ENCODE measurements at regions not wholly inside any gene's neighbourhood (a gene's known extent, or its start where the extent isn't known, plus 50 kb on each side); places are given as distances from the start of the nearest gene placed in this dataset.
"Not testable (repeated sequence)": the region's sequence is repeated elsewhere in the genome, so short reads cannot be mapped to it uniquely, and the experiment has no call there.

DNA sequence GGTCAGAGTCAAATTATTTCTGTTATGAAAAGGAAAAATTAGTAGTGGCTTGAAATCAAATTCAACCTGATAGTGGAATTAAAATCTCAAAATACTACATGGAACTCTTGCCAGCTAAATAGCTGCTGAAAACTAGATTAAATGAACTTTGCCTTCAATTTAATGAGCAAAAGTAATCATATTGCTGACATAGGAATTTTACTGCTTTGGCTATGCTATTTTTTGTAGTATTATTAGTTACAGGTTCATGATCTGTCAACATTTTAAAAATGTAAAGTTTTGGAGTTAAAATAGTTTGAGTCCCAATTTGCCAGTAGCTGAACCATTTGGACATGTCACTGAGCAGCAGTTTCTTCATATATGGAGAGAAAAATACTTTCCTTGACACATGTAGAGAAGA lies 81.4 kb downstream of the RERGL start:
- DNase-seq (ENCODE audit: low read depth in 3 of 3, low spot score in 2 of 3) = no peak

DNA sequence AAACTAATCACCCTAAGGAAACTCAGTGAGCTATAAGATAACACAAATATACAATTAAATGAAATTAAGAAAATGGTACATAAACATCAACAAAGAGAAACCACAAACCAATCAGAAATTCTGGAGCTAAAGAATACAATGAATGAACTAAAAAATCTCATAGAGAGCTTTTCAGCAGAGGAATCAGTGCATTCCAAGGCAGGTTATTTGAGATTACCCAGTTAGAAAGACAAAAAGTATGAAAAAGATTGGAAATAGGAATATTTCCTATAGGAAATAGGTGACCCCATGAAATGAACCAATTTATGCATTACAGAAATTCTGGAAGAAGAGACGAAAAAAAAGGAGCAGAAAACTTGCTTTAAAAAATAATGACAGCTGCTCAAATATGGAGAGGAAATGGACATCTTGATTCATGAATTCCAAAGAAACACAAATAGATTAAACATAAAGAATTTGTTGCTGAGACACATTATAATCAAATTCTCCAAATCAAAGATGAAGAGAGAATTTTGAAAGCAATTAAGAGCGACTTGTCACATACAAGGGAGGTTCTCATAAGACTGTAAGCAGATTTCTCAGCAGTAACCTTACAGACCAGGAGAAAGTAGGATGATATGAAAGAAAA lies 90.7 kb downstream of the RERGL start:
- DNase-seq (ENCODE audit: low read depth in 3 of 3, low spot score in 2 of 3) = no peak

DNA sequence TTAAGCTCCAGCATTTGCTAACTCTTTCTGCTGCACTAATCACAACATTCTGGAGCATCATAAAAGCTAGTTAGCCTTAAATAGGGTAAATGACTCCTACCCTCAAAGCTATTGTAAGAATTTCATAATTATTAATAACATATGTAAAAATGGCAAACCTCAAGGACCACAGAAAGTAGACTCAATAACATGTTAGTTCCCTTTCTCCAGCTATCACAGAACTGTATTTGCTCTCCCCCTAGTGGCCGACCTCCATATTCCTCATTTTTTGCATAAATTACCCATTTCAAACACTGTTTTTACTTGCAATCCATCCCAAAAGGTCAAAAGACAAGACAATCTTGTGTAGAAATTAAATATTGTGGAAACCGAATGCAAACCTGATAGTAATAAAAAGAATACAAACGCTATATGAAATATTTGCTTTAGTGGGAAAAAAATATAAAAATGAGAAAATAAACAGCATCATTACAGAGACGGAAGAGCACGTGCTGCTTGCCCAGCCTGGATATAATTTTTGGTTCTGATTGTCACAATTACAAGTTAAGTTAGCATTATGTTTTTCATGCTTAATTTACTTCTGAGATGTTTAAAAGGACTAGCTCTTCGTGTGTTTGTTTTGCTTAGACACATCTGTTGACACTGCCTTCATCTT lies 97.9 kb downstream of the RERGL start:
- DNase-seq (ENCODE audit: low read depth in 3 of 3, low spot score in 2 of 3) = peak in 2 of 3 donors; percentile 10

DNA sequence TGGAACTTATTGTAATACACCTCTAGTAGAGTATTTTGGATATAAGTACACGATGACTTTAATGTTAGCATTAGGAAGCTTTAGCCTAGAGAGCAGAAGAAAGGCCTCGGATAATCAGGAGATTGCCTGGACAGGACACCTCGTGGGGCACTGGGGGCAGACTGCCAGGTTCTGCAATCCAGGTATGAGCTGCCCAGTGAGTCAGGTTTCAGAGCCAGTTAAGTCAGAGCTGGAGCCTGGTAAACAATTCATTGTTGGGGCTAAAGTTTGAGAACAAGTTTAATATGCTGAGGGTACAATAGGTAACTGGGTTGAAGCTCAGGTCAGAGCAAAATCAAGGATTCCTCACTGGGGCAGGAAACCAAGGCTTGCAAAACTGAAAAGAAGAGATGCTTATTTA lies 107.4 kb downstream of the RERGL start:
- DNase-seq (ENCODE audit: low read depth in 3 of 3, low spot score in 2 of 3) = no peak

DNA sequence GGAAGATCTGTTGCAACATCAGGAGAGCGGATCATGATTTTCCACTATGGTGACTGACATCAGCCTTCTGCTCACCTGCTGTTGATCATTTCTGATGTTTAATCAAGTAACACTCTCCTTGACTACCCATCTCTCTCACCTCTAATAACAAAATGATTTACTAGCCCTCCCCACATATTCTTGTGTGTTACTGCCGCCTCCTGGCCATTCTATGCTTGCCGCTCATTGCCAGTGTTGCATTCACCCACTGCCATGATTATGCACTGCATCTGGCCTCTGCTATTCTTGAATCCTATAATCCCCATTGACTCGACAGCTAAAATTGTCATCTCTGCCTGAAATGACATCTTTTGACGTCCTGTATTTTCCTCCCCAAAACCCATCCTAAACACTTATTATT lies 113.8 kb downstream of the RERGL start:
- DNase-seq (ENCODE audit: low read depth in 3 of 3, low spot score in 2 of 3) = no peak

DNA sequence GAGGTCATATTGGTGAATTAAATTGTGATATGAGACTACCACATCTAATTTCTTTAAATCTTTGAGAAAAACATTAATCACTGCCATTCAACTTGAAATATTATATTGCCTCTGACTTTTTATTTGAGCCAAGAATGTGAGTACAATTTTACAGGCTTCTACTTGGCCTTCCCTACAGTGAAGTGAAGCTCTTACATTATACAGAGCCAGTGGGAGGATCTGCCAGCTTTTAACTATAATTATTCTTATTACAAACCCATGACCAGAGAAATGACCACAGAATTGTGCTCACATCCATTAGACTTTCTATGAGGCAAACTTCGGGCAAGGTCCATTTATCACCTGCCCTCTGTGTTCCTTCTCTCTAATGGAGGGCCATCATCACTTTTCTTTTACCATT lies 114.2 kb downstream of the RERGL start:
- DNase-seq (ENCODE audit: low read depth in 3 of 3, low spot score in 2 of 3) = no peak

DNA sequence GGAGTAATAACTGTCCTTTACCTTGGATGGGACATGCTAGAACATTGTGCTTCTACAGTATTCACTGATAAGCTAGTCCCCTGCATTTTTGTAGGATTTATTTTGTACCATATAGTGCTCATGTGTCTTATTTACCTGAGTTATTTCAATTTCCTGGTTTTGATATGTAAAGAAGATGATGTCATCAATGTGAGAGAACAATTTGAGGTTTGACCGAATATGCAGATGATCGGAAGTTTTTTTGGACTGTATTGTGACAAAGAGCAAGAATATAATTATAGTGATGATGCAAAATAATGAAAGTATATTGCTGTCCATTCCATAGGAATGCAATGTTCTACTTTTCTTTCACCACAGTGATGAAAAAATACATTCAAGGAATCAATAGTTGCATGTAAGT lies 114.8 kb downstream of the RERGL start:
- DNase-seq (ENCODE audit: low read depth in 3 of 3, low spot score in 2 of 3) = no peak

DNA sequence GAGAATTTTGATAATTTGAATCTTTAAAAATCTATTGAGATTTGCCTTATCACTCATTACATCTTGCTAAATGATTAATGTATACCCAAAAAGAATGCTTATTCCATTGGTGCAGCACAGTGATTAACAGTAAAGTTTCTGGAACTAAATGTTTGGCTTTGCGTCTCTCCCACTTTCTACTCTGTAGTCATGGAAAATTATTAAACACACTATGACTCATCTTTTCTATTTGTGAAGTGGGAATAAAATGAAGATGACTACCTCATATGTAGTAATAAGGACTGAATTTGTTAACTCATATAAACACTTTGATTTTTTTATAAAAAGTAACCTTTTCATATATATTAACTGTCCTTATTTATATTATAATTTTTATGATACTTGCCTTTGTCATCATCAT lies 118.1 kb downstream of the RERGL start:
- no peak for DNase-seq (ENCODE audit: low read depth in 3 of 3, low spot score in 2 of 3)

DNA sequence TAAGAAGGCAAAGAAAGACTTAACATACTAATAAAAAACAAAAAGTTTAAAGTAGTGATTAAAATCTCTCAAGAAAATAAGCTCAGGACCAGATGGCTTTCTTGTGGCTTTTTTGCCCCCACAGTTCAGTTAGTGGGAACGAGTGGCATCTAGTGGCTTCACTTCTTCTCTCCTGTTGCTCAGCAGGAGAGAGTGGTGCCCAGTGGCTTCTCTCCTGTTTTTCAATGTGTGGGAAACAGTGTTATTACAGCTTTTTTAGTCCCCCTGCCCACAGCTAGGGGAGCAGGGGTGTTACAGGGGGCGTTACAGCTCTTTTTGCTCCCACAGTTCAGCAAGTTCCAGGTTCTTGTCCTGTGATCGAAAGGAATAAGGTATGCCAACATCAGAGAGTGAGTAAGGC lies 135.2 kb downstream of the RERGL start:
- no peak for DNase-seq (ENCODE audit: low read depth in 3 of 3, low spot score in 2 of 3)

DNA sequence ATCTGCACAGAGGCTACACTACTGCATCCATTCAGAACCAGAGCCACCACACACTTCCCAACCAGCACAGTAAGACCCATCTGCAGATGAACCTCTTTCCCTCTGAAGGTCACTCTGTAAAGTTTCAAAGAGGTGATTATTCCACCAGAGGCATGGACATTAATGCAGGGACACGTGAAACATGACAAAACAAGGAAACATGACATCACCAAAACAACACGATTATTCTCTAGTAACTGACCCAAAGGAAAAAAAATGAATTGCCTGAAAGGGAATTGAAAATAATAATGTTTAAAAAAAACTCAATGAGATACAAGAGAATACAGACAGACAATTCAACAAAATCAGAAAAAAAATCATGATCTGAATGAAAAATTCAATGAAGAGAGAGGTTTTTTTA lies 139.1 kb downstream of the RERGL start:
- no peak for DNase-seq (ENCODE audit: low read depth in 3 of 3, low spot score in 2 of 3)

DNA sequence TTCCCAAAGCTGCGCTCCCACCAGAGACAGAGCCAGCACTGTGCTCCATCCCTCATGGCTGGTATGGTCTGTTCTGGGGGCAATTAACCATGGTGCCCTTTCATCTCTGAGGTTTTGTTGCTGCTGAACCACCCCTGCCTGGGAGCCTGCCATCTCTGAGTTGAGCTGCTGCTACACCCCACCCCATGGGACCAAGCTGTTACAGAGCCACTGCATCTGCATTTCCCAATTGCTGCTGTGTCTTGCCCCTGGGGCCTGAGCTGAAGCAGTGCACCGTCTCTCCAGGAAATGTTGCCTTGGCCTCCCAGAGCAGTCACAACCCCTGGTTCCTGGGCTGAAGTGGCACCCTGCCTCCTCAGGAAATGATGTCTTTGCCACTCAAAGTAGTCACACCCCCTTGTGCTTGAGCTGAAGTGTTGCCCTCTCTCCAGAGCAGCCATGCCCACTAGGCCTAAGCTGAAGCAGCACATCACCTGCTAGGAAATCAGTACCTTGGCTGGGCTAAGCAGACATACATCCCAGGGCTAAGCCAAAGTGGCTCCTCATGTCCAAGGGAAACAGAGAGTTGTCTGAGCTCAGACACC lies 140.3 kb downstream of the RERGL start:
- no peak for DNase-seq (ENCODE audit: low read depth in 3 of 3, low spot score in 2 of 3)

DNA sequence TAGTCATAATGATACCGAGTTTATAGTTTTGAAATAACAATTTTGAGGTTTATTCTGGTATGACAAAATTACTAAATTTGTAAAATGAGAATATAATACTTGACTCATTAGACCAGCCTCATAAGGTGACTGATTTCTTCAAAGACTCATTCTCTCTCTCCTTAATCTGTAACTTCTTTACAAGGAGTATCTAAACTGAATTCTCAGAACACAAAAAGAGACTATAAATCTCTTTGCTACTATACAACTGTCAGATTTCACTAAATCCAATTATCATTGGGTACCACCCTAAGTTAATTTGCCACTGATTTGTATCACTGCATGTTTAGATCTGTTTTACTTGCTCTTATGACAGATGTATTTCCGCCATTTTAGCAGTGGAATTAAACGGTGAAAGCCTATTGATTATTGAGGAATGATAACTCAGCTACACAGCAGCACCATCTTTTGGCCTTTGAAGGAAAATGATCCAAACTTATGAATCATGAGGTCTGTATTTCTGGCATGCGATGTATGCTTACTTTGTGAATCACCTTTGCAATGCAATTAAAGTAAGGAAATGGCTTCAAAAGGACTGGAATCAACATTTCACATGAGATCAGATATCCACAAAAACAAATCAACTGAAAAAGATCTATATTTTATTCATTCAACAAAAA lies 161.2 kb downstream of the RERGL start:
- no peak for DNase-seq (ENCODE audit: low read depth in 3 of 3, low spot score in 2 of 3)

DNA sequence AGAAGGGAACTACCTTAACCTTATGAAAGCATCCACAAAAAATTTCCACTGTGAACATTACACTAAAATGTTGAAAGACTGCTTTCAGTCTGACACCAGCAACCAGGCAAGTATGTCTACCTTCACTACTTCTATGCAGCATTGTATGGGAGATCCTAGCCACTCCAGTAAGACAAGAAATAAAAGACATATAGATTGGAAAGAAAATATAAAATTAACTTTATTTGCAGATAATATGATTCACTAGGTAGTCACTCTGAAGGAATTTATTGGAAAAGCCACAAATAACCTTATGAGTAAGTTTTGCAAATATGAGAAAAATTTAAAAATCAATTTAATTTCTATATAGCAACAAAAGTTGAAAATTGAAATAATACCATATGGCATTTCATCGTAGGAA lies 172.0 kb downstream of the RERGL start:
- DNase-seq (ENCODE audit: low read depth in 3 of 3, low spot score in 2 of 3) = no peak

DNA sequence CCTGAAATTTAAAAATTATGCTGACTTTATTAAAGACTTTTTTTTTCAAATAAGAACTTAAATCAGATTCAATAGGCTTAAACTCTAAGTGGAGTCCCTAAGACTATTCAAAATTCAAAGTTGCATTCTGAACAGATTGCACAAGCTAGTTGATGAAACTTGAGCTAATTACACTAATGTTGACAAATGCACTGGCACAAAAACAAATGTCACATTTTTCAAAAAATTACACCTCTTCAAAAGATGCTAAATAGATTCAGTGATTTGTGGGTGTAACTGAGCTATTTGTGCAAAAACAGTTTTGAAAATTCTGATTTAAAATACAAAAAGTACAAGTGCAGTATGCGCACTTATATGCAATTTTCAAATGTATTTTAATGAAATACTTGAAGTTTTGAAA lies 205.4 kb downstream of the RERGL start:
- no peak for DNase-seq (ENCODE audit: low read depth in 3 of 3, low spot score in 2 of 3)

DNA sequence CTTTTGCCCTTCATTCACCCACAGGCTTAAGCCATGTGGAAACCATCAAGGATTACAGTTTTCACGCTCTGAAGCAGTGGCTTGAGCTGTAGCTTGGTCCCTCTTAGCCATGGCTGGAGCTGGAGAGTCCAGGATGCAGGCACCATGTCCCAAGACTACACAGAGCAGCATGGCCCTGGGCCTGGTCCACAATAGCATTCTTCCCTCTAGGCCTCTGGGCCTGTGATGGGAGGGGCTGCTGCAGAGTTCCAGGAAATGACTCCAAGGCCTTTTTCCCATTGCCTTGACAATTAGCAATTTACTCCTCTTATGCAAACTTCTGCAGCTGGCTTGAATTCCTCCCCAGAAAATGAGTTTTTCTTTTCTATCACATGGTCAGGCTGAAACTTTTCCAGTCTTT lies 211.3 kb downstream of the RERGL start:
- DNase-seq (ENCODE audit: low read depth in 3 of 3, low spot score in 2 of 3) = no peak

DNA sequence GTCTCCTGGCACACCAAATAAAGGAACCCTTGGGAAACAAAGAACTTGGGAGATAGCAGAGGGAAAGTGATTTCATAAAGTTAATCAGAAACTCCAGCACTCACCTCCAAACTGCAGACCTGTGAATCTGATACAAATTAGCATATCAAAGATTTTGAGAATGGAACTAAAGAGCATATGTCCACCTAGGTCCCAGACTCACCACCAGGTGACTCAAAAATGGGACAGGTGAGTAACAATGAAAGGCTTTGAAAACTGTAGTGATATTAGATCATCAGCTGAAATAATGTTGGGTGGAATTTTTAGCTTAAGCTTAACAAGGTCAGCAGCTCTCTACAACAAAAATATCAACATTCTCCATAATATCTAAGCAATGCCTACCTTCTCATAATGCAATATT lies 214.8 kb downstream of the RERGL start:
- DNase-seq (ENCODE audit: low read depth in 3 of 3, low spot score in 2 of 3) = no peak

DNA sequence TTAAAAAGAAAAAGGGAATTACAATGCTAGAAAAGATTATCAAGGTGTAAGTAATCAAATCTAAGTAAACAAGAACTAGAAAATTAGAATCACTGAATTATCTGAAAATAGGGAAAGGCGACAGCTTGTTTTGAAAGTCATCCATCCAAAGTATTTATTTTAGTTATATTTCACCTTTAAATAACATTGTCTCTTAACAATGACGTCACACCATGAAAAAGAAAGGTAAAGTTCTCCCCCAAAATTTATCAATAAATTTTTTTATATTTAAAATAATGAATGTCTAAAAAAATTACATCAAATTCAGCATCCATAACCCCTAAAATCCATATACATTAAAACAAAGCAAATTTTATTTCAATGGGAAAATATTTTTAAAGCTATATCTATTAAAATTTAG lies 223.2 kb downstream of the RERGL start:
- no peak for DNase-seq (ENCODE audit: low read depth in 3 of 3, low spot score in 2 of 3)

DNA sequence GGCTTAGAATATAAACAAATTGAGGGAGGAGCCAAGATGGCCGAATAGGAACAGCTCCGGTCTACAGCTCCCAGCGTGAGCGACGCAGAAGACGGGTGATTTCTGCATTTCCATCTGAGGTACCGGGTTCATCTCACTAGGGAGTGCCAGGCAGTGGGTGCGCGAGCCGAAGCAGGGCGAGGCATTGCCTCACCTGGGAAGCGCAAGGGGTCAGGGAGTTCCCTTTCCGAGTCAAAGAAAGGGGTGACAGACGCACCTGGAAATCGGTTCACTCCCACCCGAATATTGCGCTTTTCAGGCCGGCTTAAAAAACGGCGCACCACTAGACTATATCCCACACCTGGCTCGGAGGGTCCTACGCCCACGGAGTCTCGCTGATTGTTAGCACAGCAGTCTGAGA lies 234.4 kb downstream of the RERGL start:
- not testable (repeated sequence) for DNase-seq (ENCODE audit: low read depth in 3 of 3, low spot score in 2 of 3)

DNA sequence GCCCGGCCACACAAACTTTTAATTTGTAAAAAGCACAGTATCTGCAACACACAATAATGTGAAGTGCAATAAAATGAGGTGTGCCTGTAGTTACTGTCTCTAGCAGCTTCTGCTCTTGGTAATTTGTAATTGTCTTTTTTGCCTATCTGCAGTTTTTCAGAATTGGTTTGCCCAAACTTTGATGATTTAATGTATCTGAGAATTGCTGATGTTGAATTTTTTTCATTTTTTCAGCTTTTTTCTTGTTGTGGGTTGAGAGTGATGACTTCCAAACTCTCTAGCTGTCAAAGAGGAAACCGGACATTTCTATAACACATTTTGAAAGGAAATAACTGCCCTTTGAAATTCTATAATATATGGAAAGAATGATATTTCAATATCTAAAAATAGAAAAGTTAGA lies 236.9 kb downstream of the RERGL start:
- DNase-seq (ENCODE audit: low read depth in 3 of 3, low spot score in 2 of 3) = no peak

DNA sequence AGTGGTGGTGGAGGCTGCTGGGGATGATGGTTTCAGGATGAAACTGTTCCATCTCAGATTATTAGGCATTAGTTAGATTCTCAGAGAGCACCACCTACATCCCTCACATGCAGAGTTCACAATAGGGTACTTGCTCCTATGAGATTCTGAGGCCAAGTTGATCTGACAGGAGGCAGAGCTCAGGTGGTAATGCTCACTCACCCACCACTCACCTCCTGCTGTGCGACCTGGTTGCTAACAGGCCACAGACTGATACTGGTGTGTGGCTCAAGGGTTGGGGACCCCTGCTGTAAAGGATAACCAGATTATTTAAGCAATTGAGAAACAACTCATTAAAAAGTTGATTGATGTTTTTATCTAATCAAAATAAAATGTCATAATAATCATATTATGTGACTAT lies 248.5 kb downstream of the RERGL start:
- no peak for DNase-seq (ENCODE audit: low read depth in 3 of 3, low spot score in 2 of 3)

DNA sequence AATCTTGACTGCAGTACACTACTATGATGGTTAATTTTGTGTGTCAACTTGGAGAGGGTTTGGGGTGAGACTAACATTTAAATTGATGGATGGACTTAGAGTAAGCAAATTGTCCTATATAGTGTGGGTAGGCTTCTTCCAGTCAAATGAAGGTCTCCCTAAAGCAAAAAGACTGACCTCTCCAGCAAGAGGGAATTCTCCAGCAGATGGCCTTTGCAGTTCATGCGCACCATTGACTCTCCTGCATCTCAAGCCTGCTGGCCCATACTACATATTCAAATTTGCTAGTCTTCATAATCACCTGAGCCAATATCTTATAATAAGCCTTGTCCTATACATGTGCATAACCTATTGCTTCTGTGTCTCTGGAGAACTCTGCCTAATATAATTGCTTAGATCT lies 260.2 kb downstream of the RERGL start:
- DNase-seq (ENCODE audit: low read depth in 3 of 3, low spot score in 2 of 3) = no peak

DNA sequence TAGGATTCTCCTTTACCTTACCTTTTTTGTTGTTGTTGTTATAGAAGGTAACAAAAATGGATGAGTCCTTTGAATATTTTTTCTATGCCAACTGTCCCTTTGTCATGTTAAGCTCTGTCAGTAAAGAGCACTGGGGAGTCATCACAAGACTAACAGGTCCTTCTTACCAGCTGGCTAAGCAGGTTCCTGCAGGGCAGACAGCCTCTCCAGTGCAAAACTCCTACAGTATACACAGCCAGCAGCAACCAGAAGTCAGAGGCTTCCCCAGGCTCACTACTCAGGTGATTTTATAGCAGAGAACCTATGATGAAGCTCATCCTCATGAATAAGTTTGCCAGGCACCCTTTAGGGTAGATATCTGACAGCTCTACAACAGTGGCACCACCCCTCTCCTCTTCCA lies 271.1 kb downstream of the RERGL start:
- DNase-seq (ENCODE audit: low read depth in 3 of 3, low spot score in 2 of 3) = no peak

All from right renal cortex interstitium (tissue), 3 donors.